H1 (cell line): ENCODE measurements at regions not wholly inside any gene's neighbourhood (a gene's known extent, or its start where the extent isn't known, plus 50 kb on each side); places are given as distances from the start of the nearest gene placed in this dataset.

Experiments used
- CBX5 ChIP-seq: fragments of 300-800, 300-1000 bp; sonication (generic); IDR thresholded peaks from 2 replicates; pipeline ENCODE4 v1.7.1; 2016; ENCODE audit warnings: antibody characterized with exemption, low read length, low read depth
- SIX5 ChIP-seq: IDR thresholded peaks from 2 replicates; pipeline ENCODE4 v1.6.1; 2011; ENCODE audit warnings: mild to moderate bottlenecking, low read depth, low read length
- TBP ChIP-seq: IDR thresholded peaks from 2 replicates; pipeline ENCODE4 v1.6.1; 2011; ENCODE audit warnings: low read depth, low read length, improper control_type of control experiment

- TF ChIP-seq TBP (no peak), SIX5 (no peak), CBX5 (no peak)
These were observed 433.0 kb downstream of the PPARGC1A start (continued) for GRCh38 chr4:23456864-23457263.
